CD4-positive, alpha-beta T cell treated with Interleukin-12 subunit alpha and Interleukin-12 subunit beta, for 1 hour (primary cell): ENCODE measurements at regions not wholly inside any gene's neighbourhood (a gene's known extent, or its start where the extent isn't known, plus 50 kb on each side); places are given as distances from the start of the nearest gene placed in this dataset.
A peak's percentile ranks its signal among the peaks of the same experiment; 100 is the strongest.

Experiments
- DNase-seq: peaks from one replicate; pipeline ENCODE4 v3.0.0-alpha.2; 2020

DNA sequence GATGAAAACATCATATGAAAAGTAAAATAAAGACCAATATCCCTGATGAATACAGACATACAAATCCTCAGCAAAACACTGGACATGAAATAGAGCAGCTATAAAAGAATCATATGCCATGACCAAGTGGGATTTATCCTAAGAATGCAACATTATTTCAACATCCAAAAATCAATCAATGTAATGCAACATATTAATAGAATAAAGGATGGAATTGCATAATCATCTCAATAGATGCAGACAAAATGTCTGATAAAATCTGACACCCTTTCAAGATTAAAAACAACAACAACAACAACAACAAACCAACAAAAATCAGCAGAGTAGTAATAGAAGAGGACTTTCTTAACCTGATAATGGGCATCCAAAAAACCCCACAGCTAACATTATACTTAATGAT is 63.8 kb upstream of the IL1R1 start:
- DNase-seq = no peak

DNA sequence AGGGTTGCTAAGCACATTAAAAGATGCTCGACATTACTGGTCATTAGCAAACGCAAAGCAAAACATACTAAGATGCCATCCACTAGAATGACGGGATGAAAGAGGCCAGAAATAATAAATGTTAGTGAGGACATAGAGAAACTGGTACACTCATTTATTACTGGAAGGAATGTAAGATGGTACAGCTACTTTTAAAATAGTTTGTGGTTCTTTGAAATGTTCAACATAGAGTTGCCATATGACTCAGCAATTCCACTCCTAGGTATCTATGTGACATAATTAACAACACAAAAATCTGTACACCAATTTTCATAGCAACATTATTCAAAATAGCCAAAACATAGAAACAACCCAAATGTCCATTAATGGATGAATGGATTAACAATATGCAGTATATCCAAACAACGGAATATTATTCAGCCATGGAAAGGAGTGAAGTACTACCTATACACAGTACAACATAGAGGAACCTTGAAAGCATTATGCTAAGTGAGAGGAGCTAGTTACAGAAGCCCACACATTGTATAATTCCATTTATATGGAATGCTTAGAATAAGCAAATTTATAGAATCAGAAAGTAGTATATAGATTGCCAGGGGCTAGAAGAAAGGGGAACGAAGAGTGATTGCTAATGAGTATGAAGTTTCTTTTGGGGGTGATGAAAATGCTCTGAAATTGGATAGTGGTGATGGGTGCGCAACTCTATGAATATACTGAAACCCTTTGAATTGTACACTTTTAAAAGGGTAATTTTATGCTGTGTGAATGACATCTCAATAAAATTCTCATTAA is 61.9 kb upstream of the IL1R1 start:
- no peak for DNase-seq

- DNase-seq = no peak
Observed at GRCh38 chr2:102081243-102081522, 61.4 kb upstream of the IL1R1 start.

- DNase-seq = no peak
Observed at GRCh38 chr2:102081606-102082005, 60.9 kb upstream of the IL1R1 start.

DNA sequence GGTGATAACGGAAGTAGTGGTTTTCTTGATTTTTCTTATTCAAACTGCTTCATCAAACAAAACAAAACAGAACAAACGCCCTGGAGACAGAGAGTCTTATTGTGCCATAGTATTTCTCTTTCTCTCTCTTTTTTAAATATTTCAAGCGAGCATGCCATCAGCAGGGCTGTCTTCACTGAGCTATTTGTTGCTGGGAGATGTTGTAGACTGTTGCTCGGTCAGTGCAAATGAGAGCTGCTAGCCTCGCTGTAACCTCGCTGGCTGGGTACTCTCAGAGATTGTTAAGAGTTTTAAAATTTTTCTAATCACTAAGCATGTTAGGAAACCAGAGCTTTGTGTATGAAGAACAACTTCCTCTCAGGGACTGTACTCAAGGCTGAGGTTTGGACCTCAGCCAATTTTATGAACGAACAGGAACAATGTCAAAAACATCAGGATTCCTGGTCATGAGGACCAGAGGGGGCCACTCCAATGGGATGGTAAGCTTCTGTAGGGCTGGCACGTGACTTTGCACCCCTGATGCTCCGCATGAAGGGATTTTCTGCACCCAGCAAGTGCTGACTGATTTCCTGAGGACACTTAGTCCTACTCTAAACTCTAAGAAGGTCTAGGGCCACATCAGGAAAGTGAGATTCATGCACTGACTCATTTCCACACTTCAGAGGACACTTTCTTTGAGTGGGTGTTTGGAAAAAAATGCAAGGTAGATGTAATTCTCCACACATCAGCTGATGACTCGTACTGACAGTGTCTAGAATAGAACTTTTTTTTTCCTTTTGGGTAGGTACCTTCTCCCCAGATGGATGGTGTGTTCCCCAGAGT is 59.8 kb upstream of the IL1R1 start:
- peak; percentile 34 for DNase-seq

- DNase-seq = no peak
Observed at GRCh38 chr2:102083393-102083703, 59.2 kb upstream of the IL1R1 start.

GRCh38 chr2:102084651-102085050 is 57.9 kb upstream of the IL1R1 start:
- DNase-seq = no peak

DNA sequence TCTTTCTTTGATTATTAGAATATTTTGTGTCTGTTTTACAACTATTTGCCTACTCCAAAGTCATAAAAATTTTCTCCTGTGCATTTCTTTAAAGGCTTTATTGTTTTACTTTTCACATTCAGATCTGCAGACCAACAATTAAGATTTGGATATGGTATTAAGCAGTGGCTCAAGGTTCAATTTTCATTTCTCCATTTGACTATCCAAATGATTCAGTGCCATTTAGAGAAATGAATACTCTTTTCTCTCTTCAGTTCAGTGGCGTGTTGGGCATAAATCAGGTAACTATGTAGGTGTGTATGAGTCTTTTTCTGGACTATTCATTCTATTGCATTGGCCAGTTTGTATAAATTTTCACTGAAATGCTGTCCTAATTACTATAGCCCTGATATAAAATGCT is 57.3 kb upstream of the IL1R1 start:
- DNase-seq = no peak

- no peak for DNase-seq
Observed at GRCh38 chr2:102086150-102086872, 56.2 kb upstream of the IL1R1 start.

DNA sequence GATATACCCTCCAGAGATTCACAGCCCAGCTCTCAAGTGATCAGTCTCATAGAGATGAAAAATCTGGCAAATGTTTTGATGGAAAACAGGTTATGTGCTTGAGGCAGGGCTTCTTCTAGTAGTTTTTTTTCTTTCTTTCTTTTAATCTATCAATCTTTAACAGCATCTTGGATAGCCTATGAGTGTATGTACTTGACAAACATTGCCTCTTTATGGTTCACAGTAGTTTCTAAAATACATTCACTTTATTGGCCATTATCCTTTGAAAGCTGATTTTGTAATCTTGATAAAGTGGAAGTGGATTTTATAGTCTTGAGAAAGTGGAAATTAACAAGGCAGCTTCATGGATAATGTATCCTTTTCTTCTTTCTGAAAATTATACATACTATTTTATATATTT is 51.4 kb upstream of the IL1R1 start:
- no peak for DNase-seq

DNA sequence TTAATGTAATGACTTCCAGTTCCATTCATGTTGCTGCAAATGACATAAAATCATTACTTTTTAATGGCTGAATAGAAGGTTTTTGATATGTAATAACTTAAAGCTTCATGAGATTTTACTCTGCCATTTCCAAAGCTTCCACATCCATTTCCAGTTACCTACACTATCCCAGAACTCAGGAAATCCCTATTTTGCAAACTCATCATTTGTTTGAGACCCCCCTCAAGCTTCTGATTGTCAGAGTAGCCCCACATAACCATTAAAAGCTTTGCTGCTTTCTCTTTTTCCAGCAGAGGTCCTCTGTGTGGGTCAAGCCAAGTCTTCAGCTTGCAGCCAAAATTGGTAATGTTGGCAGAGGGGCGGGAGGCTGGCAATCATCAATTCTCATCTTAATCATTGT is 50.6 kb upstream of the IL1R1 start:
- DNase-seq = no peak

- DNase-seq = no peak
Observed at GRCh38 chr2:102092535-102092934, 50.0 kb upstream of the IL1R1 start.
